MM.1S (cell line): ENCODE measurements at regions not wholly inside any gene's neighbourhood (a gene's known extent, or its start where the extent isn't known, plus 50 kb on each side); places are given as distances from the start of the nearest gene placed in this dataset.
A peak's percentile ranks its signal among the peaks of the same experiment; 100 is the strongest.

ENCODE experiments used
- DNase-seq: peaks from one replicate; pipeline ENCODE4 v3.0.0-alpha.2; 2015
- H2AFZ ChIP-seq: fragments of 300-600 bp; sonication (generic); 2 replicates; pipeline ENCODE4 v1.6.0; 2016; ENCODE audit warnings: antibody characterized with exemption, low read length
- H3F3A ChIP-seq: fragments of 300-600 bp; sonication (generic); 2 replicates; pipeline ENCODE4 v1.6.1; 2016; ENCODE audit warnings: mild to moderate bottlenecking, antibody characterized with exemption, low read length, moderate library complexity, mixed read lengths; ENCODE audit not compliant: insufficient read depth
- H3K27ac ChIP-seq: fragments of 300-600 bp; sonication (generic); 2 replicates; pipeline ENCODE4 v1.5.1; 2016; ENCODE audit warnings: mild to moderate bottlenecking, low read length
- H3K27me3 ChIP-seq: fragments of 300-600 bp; sonication (generic); replicated peaks from 2 replicates; pipeline ENCODE4 v1.6.0; 2016; ENCODE audit warnings: low read length; ENCODE audit not compliant: insufficient read depth
- H3K36me3 ChIP-seq: fragments of 300-600 bp; sonication (generic); replicated peaks from 2 replicates; pipeline ENCODE4 v1.6.1; 2016; ENCODE audit warnings: mild to moderate bottlenecking, low read length, mixed read lengths; ENCODE audit not compliant: insufficient read depth
- H3K4me1 ChIP-seq: fragments of 300-600 bp; sonication (generic); 2 replicates; pipeline ENCODE4 v1.6.1; 2016; ENCODE audit warnings: low read length, mixed read lengths
- H3K4me2 ChIP-seq: fragments of 300-600 bp; sonication (generic); 2 replicates; pipeline ENCODE4 v1.6.0; 2016; ENCODE audit warnings: low read depth, low read length
- H3K4me3 ChIP-seq: fragments of 300-600 bp; sonication (generic); 2 replicates; pipeline ENCODE4 v1.5.1; 2016; ENCODE audit warnings: low read length, mixed read lengths
- H3K79me2 ChIP-seq: fragments of 300-600 bp; sonication (generic); 2 replicates; pipeline ENCODE4 v1.6.1; 2016; ENCODE audit warnings: mixed run types, low read length, mixed read lengths
- H3K9ac ChIP-seq: fragments of 300-600 bp; sonication (generic); 2 replicates; pipeline ENCODE4 v1.6.1; 2016; ENCODE audit warnings: low read length, mixed read lengths
- H3K9me2 ChIP-seq: fragments of 300-600 bp; sonication (generic); replicated peaks from 2 replicates; pipeline ENCODE4 v1.6.1; 2016; ENCODE audit warnings: mild to moderate bottlenecking, low read length, mixed read lengths; ENCODE audit not compliant: insufficient read depth
- H3K9me3 ChIP-seq: fragments of 300-600 bp; sonication (generic); replicated peaks from 2 replicates; pipeline ENCODE4 v1.6.1; 2016; ENCODE audit warnings: mild to moderate bottlenecking, low read length, mixed read lengths; ENCODE audit not compliant: insufficient read depth
- H4K20me1 ChIP-seq: fragments of 300-600 bp; sonication (generic); 2 replicates; pipeline ENCODE4 v1.6.1; 2016; ENCODE audit warnings: mild to moderate bottlenecking, low read length, moderate library complexity, mixed read lengths; ENCODE audit not compliant: insufficient read depth
- EZH2 ChIP-seq: fragments of 300-600 bp; sonication (generic); optimal IDR thresholded peaks from 2 replicates; pipeline ENCODE3; 2017; ENCODE audit warnings: low read depth, mild to moderate bottlenecking, antibody characterized with exemption, low read length, mixed read lengths
- EZH2phosphoT487 ChIP-seq: fragments of 300-600 bp; sonication (generic); IDR thresholded peaks from 2 replicates; pipeline ENCODE4 v1.6.1; 2018; ENCODE audit warnings: antibody characterized with exemption, low read length
- TF ChIP-seq, protein P1 (sequence below): fragments of 300-600 bp; sonication (generic); IDR thresholded peaks from 2 replicates; pipeline ENCODE4 v1.5.1; 2016; ENCODE audit warnings: antibody characterized with exemption, low read length, mixed read lengths

DNA sequence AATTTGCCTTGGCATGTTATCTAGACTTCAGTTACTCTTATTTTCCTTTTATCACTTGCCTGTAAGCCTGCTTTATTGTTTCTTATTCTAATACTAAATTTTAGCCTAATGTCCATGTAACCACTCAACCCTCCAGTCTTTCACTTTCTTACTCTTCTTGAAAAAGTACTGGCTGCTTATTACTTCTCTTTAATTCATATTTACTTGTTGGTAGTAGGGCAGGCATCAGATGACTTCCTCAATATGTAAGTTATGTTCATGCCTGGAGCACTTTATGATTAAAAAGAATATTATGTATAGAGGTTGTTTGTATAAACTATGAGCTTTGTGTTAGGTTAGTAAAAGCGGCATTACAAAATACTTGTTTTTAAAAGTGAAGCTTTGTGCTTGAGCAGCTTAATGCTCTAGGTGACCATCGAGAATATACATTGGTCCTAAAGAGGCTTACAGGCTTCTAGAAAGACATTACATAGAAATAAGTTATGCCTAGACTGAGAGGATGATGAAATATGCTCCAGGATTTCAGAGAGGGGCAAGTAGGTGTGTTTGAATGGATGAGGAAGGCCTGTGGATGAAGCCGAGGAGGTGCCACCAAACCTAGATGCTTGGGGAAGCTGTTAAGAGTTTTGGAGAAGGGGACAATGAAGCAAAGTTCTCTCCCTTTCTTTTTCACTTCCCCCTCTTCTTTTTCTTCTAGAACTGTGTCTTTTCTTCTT, 207.1 kb upstream of the HDAC9 start:
- Histone ChIP-seq H2AFZ (no peak overlapping the region), H3K4me1 (no peaks in the 10 kb centered on the region; the same call in 1 of the 2 replicates)

DNA sequence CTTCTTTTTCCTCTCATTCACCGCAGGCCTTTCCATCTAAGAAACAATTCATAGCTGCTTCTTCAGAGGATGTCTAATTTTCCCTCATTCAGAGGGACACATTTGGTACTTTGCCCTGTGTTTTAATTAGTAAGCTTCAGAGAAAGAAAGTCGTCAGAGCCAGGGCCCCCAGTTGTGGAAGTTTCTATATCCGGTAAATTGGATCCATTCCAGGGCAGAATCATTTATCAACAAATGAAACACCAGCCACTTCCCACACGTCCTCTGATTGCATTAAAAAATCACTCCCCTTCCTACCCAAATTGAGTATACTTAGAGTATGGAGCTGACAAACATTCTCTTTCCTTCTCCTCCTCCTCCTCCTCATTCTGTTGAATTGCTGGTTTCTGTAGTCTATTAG, 205.8 kb upstream of the HDAC9 start:
- no peak overlapping the region for H3K27ac ChIP-seq
- no peaks in the 10 kb centered on the region for H3K36me3 ChIP-seq
- no peaks in the 10 kb centered on the region for H3K27me3 ChIP-seq
- no peaks in the 10 kb centered on the region for H3K9me2 ChIP-seq
- H3F3A ChIP-seq, result no peaks in the 10 kb centered on the region
- H3K9me3 ChIP-seq, result no peaks in the 10 kb centered on the region
- H3K9ac ChIP-seq, result no peak overlapping the region
- no peak overlapping the region for H3K4me3 ChIP-seq
- H3K4me2 ChIP-seq, result peak overlapping the region; percentile 16; the same call in 1 of the 2 replicates
- H3K4me1 ChIP-seq, result no peaks in the 10 kb centered on the region; the same call in 1 of the 2 replicates
- TF ChIP-seq, protein P1, sequence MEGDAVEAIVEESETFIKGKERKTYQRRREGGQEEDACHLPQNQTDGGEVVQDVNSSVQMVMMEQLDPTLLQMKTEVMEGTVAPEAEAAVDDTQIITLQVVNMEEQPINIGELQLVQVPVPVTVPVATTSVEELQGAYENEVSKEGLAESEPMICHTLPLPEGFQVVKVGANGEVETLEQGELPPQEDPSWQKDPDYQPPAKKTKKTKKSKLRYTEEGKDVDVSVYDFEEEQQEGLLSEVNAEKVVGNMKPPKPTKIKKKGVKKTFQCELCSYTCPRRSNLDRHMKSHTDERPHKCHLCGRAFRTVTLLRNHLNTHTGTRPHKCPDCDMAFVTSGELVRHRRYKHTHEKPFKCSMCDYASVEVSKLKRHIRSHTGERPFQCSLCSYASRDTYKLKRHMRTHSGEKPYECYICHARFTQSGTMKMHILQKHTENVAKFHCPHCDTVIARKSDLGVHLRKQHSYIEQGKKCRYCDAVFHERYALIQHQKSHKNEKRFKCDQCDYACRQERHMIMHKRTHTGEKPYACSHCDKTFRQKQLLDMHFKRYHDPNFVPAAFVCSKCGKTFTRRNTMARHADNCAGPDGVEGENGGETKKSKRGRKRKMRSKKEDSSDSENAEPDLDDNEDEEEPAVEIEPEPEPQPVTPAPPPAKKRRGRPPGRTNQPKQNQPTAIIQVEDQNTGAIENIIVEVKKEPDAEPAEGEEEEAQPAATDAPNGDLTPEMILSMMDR, result no peak
- TF ChIP-seq EZH2 (no peak), EZH2phosphoT487 (no peak)
- H2AFZ ChIP-seq, result no peak overlapping the region
- DNase-seq, result no peak
- no peaks in the 10 kb centered on the region for H3K79me2 ChIP-seq
- no peaks in the 10 kb centered on the region for H4K20me1 ChIP-seq

More for the DNA sequence above, 207.1 kb upstream of the HDAC9 start:
- DNase-seq, result no peak
- Histone ChIP-seq H3K27ac (no peak overlapping the region), H3K36me3 (no peaks in the 10 kb centered on the region), H3K9ac (no peak overlapping the region), H3K4me3 (no peak overlapping the region), H3K27me3 (no peaks in the 10 kb centered on the region), H3K4me2 (no peak overlapping the region), H4K20me1 (no peaks in the 10 kb centered on the region), H3K79me2 (no peaks in the 10 kb centered on the region), H3K9me3 (no peaks in the 10 kb centered on the region), H3K9me2 (no peaks in the 10 kb centered on the region), H3F3A (no peaks in the 10 kb centered on the region)
- TF ChIP-seq EZH2phosphoT487 (no peak), EZH2 (no peak)
- TF ChIP-seq, protein P1, result no peak

DNA sequence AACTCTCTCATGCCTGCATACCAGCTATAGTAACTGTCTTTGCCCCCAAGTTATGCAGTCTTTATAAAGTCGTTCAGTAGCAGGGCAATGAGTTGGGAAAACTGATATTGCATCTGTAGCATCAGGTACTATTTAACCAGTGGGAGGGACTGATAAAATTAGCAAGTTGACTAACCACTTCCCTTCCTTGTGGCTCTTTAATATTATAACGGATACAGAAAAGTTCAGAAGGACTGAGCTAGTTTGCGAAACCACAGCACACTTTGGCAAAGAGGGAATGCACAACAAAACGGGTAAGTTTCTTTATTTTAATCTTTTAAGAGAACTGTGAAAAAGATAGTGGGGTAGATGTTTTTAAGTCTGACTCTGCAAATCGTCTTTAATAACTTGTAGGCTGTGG, 205.3 kb upstream of the HDAC9 start:
- DNase-seq, result no peak
- Histone ChIP-seq H3K36me3 (no peaks in the 10 kb centered on the region), H2AFZ (no peak overlapping the region), H4K20me1 (no peaks in the 10 kb centered on the region), H3K27ac (no peak overlapping the region), H3F3A (no peaks in the 10 kb centered on the region), H3K4me3 (no peak overlapping the region), H3K9me2 (no peaks in the 10 kb centered on the region), H3K4me1 (no peaks in the 10 kb centered on the region; the same call in 1 of the 2 replicates), H3K9ac (no peak overlapping the region), H3K27me3 (no peaks in the 10 kb centered on the region), H3K9me3 (no peaks in the 10 kb centered on the region), H3K79me2 (no peaks in the 10 kb centered on the region), H3K4me2 (peak overlapping the region; percentile 16; the same call in 1 of the 2 replicates)
- TF ChIP-seq, protein P1, result no peak
- no peak for TF ChIP-seq EZH2
- TF ChIP-seq EZH2phosphoT487, result no peak
